ENCODE measurements at regions not wholly inside any gene's neighbourhood (a gene's known extent, or its start where the extent isn't known, plus 50 kb on each side); places are given as distances from the start of the nearest gene placed in this dataset.
A peak's percentile ranks its signal among the peaks of the same experiment; 100 is the strongest.

DNA sequence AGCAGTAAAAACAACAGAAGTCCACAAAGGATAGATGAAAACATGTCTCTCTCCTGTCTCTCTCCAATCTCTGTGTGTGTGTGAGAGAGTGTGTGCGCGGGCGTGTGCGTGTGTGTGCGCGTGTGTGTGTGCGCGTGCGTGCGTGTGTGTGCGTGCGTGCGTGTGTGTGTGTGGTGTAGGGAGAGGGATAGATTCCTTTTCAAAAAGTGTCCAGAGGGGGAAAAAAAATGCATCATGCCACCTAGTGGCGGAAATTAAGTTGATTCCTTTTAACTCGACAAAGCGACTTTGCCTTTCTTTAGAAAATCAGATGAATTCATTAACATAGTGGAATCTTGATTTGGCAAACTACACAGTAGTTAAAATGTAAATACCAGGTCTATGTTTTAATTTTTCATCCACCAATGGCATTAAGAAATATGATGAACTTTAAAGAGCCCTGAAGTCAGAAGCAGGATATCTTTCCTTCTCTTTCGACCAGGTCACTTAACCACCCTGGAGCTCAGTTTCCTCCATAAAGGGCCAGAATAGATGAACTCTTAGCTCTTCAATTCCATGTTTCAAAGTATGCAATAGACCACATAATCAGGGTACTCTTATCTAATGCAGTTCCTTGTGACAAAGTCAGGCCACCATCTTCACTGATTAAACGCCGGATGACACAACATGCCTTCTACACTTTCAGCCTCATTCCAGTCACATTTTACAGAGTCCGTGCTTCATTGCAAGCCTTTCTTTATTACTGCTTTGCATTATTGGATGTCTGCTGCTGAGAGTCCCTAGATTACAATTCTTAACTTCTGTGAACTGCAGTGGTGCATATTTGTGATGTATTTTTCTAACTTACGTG, 162.8 kb downstream of the FBXO8 start:
- DNase-seq = peak; percentile 65

DNA sequence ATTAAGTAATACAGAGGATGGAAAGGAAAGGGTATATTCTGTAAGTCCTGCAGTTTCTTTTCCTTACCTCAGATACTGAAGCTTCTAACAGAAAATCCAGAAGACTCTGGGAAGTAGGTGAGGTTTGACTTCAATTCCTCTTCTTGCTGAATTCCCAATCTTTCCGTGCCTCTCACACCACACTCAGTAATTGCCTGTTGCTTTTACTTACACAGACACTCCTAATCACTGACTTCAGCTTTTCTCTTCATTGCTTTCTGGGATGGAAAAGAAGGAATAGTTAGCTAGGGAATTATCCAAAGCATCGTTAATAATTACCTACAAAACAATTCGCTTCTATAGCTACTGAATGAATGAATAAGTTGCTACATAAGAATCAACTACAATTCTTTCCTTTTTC, 163.6 kb downstream of the FBXO8 start:
- DNase-seq = no peak

DNA sequence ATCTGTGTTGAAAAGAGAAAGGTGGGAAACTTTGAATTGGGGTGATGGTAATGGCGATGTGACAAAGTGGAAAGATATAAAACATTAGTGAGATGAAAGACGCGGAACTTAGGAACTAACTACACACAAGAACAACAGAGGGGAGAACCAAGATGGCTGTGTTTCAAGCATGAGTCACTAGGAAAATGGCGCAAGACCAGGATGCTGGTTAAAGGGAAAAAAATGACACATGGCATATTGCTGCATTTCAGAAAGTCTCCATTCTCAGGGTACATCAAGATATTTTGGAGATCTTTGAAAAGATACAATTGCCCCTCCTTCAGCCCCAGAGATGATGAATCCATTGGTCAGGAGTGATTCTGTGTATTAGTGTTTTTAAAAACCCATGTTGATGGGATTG, 164.4 kb downstream of the FBXO8 start:
- DNase-seq = no peak

DNA sequence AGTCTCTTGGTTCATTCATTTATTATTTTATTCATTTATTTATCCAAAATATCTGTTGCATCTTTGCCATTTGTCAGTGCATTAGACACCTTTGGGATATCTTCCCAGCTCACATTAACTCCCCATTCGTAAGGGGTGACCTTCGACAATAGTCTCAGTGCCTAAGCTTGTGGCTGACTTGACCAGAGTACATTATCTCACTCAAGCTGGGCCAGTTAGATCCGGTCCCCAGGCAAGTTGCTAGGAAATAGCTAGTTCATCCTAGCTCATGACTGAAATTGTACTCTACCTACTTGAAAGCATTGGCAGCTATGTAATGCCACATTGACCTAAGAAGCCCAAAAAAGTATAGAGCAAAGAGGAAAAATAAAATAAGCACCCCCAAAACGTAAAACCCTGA, 165.3 kb downstream of the FBXO8 start:
- DNase-seq = no peak

DNA sequence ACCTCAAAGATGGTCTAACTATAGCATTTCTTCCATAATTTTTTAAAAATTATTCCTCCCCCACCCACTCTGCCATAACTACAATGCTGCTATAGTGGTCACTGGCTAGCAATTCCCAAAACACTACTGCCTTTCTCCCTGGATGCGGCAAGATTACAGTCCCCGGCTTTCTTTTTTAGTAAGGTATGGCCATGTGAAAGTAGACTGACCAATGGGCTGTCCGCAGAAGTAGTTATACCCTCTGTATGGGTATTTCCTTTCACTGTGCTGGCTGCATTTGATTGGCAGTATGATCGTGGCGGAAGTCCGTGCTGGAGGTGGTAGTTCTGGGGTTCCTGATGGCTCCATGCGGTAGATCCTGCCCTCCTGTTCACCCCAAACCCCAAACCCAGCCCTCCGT, 166.0 kb downstream of the FBXO8 start:
- no peak for DNase-seq

DNA sequence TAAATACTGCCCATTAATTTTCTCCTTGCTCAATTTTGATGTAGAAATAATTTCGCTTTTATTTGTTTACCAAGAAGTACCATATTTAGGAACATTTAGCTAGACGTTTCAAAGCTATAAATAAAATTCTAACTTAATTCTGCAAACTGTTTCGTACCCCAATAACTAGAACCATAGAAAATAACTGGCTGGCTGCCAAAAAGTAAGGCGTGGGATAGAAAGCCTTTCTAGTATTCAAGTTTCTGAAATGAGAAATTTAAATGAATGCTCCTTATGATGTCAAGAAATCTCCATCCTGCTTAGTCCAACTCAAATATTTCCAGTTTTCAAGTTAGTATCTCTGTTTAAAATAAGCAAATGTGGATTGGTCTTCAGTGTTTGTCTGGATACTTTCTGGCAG, 167.4 kb downstream of the FBXO8 start:
- DNase-seq = no peak

DNA sequence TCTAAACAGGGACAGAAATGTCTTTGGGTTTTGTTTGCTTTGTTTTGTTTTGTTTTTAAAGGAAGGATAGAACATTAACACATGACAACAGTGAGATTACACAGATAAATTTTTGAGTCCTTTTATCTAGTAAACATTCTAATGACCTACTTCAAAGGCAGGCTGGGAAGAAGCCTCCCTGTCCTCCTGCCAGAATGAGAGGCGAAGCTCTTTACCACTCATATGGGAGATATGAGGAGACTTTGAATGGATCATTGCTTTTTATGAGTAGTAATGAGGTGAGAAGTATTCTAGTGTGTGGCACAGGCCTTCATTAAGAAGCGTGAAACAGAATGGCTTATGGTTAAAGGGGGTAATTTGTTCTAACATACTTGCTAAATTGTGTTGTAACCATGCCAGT, 172.0 kb downstream of the FBXO8 start:
- no peak for DNase-seq

DNA sequence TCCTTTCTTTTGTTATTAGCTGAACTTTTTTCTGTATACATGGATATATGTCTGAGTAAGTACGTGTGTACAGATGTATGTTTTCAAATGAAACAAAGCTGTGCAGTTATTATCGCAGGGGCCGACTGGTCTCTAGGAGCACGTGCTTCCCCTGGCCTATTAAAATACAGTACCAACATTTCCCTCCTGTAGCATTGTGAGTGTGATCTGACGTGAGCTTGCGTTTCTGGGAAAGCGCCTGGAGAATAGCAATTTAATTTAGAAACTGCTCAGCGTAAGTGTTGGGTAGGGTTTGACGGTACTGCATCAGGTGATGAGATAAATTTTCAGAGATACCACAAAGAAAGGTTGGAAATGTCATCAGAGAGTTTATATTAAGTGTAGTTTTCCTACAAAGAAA, 173.3 kb downstream of the FBXO8 start:
- DNase-seq = no peak

DNA sequence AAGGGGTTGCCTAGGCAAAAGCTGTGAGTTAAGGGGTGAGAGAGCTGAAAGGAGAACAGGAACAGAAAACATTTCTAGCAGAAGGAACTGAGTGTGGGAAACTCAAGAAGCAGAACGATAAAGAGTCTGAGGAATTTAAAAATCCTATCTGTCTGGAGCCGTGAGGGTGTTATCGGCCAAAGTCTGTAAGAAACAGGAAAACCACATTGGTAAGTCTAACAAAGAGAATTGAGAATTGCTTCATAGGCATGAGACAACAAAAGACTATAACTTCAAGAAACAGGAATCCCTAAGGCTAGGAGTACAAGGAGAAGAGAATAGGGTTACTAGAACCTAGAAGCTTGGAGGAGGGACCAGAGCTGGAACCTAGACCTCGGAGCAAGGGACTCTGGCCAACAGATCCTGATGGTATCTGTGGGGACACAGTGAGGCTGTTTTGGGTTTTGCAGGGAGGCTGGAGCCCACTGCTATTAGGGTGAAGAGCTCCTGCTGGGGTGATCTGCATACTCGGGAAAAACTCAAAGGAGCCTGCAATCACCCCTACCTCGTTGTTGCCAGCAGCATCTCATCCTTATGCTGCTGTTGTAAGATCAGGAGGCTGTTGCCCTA, 175.6 kb downstream of the FBXO8 start:
- no peak for DNase-seq

DNA sequence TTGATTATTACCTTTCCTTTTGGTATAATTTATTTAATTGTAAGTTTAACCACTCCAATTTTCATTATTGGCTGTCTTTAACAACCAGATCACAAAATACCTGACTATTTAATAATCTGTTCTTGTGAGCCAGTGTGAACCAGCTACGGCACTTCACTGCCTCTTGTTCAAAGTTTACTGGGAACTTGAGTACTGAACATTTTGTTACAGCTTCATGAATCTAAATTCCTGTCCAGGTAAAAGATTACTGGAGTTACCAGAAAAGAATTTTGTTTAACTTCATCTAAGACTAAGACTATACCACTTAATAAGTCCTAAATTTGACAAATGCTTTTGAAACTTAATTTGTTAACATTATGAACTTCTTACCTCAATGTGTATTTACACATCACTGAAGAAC, 178.3 kb downstream of the FBXO8 start:
- DNase-seq = no peak

DNA sequence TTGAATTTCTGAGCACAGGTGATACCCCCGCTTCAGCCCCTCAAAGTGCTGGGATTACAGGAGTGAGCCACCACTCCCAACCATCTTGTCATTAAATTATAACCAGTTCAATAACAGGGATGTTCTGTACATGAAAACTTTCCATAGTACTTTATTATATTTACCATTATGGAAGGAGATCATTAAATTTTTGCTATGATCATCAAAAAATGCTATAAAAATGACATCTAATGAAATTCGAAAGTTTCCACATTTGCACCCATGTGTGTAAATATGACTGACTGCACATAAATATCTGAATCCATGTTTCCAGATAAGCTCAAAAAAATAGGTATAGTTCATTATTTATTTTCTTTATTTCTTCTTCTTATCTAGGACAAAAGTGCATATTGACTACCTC, 182.6 kb downstream of the FBXO8 start:
- DNase-seq = no peak

DNA sequence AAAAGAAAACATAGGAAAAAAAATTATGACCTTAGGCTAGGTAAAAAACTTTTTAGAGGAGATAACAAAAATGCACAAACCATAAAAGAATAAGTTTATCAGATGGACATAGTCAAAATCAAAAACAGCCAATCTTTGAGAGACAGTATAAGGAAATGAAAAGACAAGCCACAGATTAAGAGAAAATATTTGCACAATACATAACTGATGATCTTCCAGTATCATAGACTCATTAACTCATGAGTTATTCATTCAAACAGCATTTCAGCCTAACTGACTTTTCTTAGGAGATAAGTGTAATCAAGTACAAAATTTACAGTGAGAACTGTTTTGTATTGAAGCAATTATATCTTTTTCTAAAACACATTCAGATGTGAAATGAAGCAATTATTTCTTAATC, 183.8 kb downstream of the FBXO8 start:
- no peak for DNase-seq

DNA sequence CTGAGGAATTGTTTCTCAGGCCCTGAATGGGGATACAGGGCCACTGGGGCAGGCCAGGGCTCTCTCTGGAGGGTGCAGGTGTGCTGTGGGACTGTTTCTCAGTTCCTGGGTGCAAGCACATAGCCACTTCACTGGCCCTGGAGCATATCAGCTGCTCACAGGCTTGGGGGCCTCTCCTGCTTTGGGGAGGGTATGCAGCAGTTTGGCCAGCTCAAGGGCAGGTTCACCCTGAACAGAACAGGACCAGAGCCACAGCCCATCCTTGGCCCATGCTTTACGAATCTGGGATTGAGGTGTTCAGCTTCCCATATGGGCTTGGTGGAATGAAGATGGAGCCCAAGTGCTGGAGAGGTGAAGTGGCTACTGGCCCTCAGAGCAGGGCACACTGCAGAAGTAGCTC, 186.5 kb downstream of the FBXO8 start:
- no peak for DNase-seq

DNA sequence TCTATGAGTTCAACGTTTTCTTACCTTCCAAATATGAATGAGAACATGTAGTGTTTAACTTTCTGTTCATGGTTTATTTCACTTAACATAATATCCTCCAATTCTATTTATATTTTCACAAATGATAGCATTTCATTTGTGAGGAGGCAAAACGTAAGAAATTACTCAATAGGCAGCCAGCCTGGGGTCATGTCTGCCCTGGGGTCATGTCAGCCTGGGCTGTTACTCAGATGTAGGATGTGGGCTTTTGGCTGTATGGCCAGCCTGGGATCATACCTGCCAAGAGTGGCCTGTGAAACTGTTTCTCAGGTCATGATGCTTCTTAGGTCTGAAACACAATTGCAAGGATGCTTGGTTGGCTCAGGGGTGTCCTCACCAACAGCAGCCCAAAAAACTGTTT, 187.0 kb downstream of the FBXO8 start:
- no peak for DNase-seq

DNA sequence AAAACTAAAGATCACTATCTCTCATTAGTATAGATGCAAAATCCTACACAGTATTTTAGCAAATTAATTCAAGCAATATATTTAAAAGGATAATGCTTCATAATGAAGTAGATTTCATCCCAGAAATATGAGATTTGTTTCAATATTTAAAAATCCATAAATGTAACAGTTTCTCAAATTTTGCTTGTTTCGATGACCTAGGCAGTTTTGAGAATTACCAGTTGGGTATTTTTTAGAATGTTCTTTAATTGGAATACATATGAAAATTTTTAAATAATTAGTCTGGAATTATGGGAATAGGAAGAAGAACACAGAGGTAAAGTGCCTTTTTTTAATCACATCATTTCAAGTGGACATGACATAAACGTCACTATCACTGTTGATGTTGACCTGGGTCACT, 192.3 kb downstream of the FBXO8 start:
- DNase-seq = no peak

DNA sequence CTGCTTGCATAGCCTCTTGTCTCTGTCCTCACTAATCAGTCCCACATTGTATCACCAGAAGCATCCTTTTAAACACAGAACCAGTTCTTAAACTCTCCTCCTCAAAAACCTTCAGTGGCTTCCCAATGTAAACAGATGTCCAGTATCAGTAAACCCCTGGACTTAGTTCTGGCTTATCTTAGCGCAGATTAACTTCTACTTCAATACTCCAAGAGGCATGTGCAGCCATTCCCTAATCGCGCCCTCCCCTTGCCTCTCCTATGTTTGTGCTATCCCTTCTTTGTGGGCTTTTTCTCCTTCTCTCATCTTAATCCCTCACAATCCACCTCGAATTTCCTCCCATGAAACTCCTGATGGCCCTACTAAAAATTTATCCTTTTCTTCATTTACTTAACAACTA, 193.8 kb downstream of the FBXO8 start:
- no peak for DNase-seq

DNA sequence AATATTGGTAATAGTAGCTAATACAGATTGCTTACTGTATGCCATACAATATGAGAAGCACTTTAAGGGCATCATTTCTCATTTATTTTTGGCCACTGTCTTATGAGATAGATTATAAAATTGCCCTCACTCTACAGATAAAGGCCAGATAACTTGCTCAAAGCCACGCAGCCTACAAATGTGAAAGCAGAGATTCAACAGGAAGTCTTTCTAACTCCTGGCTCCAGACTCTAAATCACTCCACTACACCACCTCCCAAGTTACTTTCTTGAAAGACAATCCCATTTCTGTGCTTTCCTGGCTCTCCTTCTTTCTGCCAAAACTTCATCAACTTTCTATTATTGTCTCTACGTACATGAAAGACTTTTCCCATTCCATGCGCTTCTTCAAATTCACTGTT, 194.7 kb downstream of the FBXO8 start:
- no peak for DNase-seq

DNA sequence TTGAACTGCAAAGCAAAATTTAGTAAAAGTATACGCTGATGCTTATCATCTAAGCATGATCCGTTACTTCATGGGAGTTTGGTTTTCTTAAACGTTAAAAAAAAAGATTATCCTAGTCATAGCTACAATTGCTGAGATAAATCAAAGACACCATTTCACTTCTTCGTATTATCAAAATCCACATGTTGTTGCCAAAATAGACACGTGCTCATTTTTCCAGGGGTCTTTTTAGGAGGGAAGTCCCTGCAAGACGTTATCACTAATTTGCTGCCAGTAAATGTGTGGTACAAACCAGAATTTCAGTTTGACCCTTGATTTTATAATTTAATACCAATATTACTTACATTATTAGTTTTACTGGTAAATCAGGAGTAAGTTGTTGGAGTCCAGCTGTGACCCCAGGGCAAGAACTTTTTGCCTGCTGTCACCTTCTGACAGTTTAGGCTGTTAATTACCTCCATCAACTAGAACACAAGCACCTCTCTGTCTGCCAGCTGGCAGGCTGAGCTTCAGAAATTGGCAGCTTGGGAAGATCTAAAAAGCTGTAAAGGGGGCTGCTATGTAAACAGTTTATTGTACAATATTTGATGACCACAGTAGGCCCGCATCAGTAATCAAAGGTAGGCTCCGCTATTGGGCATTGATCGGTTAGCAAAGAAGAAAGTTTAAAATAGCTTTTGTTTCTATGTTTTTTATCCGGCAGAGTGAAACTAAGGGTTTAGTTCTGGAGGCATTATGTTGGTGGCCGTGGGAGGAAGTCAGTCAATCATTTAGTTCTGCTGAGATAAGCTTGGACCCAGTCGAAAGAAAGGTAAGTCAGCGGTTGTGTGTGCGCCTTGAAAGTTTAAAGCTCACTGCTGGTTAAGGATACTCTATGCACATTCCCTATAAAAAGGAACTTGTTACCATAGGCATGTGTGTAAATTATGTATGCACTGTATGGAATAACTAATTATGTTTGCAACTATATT, 196.4 kb downstream of the FBXO8 start:
- no peak for DNase-seq

DNA sequence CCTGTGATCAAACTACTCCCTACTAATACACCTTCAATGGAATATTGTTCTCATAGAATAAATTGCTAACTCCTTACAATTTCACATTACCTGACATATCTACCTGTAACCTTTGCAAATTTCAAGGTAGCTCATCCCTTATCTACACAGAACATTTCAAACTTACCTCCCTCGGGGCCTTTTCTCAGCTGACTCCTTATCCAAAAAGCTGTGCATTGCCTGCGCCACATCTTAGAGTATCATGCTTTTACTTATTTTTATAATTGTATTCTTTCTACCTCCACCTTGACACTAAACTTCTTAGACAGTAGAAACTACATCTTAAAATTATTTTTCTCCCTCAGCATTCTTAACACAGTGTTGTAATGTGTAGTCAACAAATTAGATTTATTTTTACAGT, 198.5 kb downstream of the FBXO8 start:
- DNase-seq = no peak

DNA sequence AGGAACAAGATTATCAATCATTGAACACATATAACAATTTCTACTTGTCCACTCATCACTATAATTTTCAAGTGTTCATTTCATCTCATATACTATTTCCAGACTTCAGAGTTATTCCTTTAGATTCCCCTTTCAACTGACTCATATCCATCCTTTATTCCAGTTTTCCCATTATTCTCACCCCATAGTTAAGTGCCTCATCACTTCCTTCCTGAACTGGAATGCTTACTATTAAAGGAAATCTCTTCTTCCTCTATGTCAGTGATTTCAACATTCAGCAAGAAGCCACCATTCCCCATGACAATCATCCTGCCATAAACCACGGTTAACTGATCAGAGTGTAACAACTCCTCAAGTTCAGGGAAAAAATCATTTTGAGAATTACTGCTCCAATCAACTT, 198.9 kb downstream of the FBXO8 start:
- no peak for DNase-seq

DNA sequence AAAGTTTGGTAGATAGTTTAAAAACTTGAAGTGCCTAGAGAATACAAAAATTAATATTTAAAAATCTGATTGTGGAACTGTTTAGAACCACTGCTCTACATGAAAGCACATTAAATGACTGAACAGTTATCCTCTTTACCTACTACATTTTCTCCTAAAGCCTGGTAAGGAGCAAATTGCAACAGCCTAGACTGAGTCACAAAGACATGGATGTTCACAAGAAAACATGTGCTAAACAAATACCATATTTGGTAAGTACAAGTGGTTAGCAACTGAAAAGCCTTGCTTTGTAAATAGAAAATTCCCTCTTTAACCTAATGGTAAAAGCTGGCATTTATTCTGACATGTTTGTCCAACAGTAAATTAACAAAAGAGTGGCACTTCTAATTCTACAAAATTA, 203.1 kb downstream of the FBXO8 start:
- DNase-seq = no peak

DNA sequence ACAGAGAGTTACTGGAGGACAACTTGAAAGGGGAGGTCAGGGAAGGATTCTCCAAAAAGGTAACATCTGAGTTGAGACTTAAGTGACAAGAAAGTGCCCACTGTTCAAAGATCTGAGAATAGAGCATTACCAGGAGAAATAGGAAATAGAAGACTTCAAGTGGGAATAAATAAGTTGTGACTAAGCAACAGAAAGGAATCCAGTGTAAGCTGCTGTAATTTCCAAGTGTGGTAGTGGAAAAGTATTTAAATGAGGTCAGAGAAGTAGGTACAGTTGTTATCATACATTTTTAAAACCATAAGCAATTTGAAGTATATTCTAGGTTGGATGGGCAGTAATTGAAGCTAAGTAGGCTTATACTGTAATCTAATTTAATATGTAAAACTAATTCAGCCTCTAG, 211.9 kb downstream of the FBXO8 start:
- no peak for DNase-seq

DNA sequence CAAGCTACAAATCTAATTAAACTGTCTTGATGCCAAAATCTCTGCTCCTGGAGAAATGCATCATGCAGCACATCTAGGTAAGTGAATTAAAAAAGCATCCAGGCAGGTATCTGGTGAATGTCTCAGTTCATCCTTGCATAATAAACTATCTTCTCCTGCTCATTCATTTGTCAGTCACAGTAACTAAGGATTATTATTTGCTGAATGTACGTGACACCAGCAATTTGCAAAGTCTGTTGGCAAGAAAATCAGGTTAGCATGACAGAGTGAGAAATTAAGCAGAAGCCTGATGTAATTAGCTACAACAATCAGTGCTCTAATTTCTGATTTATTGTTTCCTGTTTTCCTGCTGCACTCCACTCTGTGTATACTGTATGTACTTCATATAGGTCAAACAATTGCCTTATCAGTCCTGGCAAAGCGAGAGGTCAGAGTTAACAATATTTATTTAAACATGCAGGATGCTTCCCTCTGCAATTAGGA, 213.6 kb downstream of the FBXO8 start:
- no peak for DNase-seq

Measured in NCI-H774 (cell line).